NCI-H1930 (cell line): ENCODE measurements at regions not wholly inside any gene's neighbourhood (a gene's known extent, or its start where the extent isn't known, plus 50 kb on each side); places are given as distances from the start of the nearest gene placed in this dataset.
"Not testable (repeated sequence)": the region's sequence is repeated elsewhere in the genome, so short reads cannot be mapped to it uniquely, and the experiment has no call there.

Experiments used
- DNase-seq, 2 experiments: peaks; one replicate each; lab custom pipeline; 2025; lab: John Stamatoyannopoulos, UW

DNA sequence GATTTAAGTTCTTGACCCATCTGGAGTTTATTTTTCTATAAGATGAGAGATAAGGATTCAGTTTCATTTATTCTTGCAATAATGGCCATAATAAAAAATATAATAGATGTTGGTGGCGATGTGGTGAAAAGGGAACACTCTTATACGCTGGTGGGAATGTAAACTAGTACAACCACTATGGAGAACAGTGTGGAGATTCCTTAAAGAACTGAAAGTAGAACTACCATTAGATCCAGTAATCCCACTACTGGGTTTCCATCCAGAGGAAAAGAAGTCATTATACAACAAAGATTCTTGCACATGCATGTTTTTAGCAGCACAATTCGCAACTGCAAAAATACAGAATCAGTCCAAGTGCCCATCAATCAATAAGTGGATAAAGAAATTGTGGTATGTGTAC is 1040.5 kb upstream of the GYPC start:
- no peak for DNase-seq

DNA sequence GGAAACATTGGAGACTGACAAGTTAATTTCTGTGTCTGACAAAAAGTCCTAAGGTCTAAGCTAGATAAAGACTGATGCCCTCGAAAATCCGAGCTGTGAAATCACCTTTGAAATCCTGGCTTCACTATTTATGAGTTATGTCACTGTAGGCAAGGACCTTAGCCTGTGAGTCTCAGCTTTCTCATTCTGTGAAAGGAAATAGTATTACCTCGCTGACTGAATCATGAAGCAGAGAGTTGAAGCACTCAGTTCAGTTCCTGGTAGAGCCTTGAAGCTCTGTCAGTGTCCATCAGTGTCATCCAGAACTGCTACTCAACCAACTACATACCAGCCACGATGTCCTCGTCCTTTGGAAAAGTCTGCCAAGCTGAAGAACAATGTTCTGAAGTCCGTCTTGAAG is 1025.6 kb upstream of the GYPC start:
- DNase-seq, result no peak

DNA sequence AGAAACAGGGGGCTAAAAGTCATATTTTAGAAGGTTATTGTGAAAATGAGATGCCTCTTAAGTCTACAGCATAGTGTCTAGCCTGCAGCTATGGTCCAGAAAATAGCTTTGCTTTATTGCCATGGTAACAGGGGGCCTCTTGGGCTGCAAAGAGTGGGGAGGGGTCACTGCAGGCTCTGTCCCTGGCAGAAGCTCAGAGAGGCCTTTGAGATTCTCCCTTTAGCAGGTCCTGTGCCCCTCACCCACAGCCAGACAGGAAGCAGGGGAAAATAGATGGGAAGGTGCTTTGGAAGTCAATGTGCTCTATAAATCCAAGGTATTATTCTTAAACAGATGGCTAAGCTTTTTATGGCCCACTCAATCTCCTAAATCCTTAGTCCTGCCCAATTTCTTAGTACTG is 1021.3 kb upstream of the GYPC start:
- no peak for DNase-seq

DNA sequence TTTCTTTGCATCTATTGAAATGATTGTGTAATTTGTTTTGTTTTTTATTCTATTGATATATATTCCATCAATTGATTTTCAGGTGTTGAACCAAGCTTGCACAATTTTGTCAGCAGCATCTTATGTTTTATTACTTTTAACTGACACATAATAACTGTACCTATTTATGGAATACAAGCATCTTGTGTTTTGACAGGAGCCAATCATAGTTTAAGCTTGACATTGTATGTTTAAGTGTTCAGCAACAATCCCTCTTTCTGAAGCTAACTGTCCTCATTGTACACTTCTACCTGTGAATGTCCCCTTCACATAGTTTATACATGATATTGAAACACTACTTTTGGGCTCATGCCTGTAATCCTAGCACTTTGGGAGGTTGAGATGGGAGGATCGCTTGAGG is 1017.6 kb upstream of the GYPC start:
- no peak for DNase-seq

DNA sequence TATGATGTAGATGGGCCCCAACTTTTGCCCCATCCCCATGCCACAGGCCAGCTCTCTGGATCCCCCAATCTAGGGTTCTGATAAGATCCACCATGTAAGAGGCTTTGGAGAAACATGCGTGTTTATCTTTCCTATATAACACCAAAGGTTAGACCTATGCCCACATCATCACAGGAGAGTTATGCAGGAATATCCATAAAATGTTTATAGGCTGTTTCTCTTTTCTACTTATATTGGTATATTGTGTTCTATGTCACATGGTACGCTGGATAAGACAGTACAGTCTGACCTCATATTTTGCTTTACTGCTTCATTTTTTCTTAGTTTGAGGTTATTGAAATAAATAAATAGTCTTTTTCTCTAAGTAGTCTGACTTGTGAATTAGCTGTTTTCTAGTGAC is 1013.9 kb upstream of the GYPC start:
- DNase-seq, result no peak

DNA sequence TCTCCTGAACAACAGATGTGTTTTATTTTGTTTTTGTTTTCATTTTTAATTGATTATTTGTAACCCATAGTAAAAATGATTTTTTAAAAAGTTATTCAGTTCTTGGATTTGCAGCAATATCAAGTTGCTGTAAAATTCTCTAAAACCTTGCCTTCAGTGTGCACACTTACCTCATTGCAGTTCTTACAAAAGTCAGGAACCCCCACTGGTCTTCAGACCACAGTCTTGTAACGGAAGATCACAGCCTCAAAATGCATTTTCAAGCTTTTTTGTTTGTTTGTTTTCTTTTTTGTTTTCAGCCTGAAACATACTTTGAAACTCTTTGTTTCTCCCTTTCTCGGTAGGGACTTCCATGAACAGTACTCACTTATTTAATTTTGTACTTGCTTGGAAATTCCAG is 1012.8 kb upstream of the GYPC start:
- DNase-seq, result no peak

DNA sequence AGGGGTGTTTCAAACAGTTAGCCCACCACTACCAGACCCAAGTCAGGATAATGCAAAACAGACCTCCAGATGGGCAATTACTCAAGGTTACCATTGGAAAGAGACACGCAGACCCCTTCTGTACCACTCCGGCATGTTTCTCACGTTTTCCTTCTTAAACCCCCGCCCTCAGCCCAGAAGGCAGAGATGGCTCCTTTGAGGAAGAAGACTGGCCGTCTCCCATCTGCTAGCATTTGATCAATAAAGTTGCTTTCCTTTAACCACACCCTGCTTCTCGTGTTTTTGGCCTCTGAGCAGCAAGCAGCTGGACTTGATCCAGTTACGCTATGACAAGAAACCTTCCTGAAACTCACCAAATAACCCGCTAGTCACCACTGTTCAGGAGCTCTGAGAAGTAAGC is 1012.4 kb upstream of the GYPC start:
- no peak for DNase-seq

DNA sequence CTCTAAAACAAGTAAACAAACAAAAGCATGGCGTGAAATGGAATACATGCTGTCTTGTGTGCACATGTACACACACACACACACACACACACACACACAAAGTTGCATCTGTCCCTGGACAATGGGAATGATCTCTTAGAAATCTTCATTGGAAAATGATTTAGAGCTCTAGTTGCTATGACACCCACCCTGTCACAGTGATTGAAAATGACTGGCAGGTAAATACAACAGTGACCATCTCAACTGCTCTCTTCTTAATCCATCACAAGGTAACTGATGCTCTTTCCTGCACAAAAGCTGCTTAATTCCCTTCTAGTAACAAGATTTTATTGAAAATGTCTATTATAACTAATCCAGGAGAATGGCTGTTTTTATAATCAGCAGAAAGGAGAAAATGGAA is 1011.7 kb upstream of the GYPC start:
- DNase-seq, result no peak

DNA sequence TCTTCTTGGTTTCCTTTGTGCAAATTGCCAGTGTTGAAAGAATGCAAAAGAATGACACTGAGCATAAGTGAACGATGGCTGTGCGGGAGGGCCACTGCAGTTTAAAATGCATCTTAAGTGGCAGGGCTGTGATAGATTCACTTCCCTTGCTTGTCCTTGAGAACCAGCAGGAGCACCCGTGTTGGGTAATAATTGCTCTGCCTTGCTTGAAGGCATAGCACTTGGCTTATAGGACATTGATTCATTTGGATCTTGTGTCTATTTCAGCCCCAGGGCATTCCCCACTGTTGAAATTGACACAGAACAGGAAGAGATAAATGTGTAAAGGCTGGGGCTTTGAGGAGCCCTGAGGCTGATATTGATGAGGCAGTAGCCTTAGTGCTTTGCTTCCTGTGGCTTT is 1003.7 kb upstream of the GYPC start:
- no peak for DNase-seq

DNA sequence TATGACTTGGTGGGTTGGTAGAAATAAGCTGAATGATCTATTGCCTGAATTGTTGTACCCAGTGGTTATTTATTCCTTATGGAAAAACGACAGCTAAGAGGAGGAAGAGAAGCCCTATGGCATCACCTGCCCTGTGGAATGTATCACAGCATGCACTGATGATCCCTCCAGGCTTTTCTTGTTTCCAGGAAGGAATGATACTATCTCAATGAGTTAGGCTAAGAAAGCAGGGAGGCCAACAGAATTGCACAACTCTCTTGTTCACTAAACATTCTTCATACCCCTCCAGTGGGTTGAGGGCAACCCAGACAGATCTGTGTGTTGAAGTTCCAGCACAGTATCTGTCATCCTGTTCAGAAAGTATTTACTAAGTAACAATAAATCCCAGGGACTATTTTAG is 1001.7 kb upstream of the GYPC start:
- DNase-seq, result no peak

DNA sequence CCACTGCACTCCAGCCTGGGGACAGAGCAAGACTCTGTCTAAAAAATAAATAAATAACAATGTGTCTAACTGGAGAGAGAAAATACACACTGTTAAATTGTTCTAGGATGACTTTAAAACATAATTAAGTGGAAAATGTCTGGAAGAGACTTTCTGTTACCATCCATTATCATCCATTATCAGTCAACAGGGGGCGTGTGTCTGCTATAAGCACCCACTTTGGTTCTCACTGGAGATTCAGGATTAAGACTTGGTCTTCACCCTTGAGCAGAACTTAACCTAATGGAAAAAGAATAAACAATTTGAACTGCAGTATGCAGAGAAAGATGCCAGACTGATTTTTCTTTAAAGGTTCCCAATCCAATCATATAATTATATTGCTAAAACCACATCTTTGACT is 999.8 kb upstream of the GYPC start:
- no peak for DNase-seq

DNA sequence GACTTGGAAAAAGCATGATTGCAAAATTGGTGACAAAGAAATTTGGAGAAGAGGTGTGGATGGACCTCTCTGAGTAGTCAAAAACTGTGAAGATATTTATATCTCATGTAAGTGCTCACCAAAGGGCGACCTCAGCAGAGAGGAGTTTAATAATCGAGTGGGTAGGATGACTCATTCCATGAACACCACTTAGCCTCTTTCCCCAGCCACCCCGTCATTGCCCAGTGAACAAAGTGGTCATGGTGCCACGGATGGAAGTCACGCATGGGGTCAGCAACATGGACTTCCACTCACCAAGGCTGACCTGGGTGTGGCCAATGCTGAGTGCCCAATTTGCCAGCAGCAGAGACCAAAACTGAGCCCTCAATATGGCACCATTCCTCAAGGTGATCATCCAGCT is 997.4 kb upstream of the GYPC start:
- DNase-seq, result no peak

DNA sequence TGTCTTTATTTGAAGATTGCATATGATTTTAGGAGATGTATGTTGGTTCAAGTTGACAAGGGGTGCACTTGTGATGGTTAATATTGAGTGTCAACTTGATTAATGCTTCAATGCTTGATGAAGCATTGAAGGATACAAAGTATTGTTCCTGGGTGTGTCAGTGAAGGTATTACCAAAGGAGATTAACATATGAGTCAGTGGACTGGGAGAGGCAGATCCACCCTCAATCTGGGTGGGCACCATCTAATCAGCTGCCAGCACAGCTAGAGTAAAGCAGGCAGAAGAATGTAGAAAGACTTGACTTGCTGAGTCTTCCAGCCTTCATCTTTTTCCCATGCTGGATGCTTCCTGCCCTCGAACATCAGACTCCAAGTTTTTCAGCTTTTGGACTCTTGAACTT is 995.6 kb upstream of the GYPC start:
- DNase-seq, result not testable (repeated sequence)

DNA sequence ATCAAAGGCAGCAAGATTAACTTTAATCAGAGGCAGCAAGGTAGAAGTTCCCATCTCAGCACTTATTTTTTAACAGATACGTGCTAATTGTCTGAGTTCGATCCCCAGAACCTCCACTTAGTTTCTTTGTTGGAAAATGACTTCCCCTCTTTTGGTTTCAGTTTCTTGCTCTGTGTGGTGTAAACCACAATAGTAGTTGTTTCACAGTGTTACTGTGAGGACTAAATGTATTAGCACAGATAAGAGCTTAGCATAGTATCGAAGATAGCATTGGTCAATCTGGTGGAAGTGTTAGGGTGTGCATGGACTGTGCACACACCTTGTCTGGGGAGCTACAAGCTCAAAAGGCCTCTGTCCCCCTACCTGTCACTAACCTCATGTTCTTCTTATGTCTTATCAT is 988.3 kb upstream of the GYPC start:
- no peak for DNase-seq

DNA sequence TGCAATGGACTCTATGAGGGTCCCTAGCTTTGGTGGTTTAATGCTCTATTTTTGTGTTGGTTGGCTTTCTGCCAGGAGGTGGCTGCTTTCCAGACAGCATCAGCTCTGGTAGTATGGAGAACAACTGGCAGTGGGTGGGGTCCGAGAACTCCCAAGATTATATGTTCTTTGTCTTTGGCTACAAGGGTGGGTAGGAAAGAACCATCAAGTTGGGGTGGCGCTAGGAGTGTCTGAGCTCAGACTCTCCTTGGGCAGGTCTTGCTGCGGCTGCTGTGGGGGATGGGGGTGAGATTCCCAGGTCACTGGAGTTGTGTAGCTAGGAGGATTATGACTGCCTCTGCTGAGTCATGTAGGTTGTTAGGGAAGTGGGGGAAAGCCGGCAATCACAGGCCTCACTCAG is 976.1 kb upstream of the GYPC start:
- DNase-seq, result no peak

DNA sequence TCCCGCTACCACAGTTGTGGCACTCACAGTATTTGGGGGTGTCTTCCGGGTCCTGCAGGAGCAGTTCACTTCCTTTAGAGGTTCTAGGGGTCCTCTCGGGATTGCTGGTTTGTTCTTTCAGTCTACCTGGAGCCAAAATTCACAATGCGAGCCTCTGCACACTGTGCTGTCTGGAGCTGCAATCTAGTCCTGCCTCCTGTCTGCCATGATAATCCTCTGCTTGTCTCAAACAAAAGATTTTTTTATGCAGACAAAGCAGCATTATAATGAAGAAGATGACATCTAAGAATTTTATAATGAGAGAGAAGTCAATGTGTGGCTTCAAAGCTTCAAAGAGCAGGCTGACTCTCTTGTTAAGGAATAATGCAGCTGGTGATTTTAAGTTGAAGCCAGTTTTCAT is 975.1 kb upstream of the GYPC start:
- no peak for DNase-seq

DNA sequence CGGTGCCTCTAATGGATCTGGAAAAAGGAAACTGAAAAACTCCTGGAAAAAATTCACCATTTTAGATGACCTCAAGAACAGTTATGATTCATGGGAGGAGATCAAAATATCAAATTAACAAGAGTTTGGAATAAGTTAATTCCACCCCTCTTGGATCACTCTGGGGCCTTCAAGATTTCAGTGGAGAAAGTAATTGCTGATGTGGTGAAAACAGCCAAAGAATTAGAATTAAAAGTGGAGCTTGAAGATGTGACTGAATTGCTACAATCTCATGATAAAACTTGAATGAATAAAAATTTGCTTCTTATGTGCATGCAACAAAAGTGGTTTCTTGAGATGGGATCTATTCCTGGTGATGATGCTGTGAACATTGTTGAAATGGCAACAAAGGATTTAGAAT is 974.4 kb upstream of the GYPC start:
- DNase-seq, result no peak

DNA sequence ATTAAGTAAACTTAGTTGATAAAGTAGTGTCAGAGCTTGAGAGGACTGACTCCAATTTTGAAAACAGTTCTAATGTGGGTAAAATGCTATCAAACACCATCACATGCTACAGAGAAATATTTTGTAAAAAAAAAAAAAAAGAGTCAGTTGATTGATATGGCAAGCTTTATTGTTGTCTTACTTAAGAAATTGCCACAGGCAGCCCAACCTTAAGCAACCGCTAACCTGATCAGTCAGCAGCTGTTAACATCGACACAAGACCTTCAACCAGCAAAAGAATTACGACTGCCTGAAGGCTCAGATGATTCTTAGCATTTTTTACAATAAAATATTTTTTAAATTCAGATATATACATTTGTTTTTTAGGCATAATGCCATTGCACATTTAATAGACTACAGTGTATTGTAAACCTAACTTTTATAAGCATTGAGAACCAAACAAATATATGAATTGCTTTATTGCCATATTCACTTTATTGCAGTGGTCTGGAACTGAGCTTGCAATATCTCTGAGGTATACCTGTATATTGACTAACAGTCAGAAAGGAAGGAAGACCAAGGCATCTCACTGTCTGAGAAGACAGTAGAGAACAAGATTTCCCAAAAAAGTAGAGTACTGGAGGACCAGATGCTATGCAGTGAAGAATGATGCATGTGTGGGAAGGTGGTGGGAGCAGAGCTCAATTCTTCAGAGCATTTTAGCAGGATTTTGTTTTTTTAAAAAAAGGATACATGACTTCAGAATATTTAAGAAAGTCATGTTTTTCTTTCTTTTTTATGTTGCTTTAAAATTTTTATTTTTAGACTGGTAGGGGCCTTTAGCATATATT is 973.8 kb upstream of the GYPC start:
- DNase-seq, result no peak

DNA sequence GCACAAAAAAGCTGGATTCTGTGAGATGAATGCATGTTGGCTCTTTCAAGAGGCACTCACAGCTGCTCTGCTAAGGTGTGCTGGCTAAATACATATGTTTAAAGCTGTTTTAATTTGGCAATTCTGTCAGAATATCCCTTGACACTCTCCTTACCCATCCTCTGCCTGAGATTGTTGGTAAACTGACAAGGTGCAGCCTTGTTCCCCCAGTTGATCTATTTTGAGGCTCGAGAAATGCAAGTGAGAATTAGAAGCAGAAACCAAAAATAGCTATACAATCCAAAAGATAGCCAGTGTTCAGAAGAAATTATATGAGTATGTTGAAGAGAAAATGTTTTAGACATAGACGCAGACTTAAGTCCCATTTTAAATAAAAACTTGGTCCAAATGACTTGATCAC is 971.7 kb upstream of the GYPC start:
- no peak for DNase-seq

DNA sequence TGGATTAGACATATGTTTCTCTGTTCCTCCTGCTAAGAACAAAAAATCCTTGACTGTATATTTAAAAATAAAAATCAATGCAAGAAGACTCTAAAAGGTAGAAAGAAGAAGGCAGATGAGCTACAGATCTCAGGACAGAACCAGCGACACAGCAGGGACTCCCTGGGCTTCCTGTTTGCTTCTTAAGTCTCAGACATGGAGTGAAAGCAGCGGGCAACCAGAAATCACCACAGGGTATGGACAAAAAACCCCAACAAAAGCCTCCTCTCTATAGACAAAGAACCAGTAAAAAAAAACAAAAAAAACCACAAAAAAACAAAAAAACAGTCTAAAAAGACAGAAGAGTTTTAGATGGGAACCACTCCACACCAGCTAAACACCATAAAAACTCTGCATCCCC is 971.0 kb upstream of the GYPC start:
- DNase-seq, result no peak

DNA sequence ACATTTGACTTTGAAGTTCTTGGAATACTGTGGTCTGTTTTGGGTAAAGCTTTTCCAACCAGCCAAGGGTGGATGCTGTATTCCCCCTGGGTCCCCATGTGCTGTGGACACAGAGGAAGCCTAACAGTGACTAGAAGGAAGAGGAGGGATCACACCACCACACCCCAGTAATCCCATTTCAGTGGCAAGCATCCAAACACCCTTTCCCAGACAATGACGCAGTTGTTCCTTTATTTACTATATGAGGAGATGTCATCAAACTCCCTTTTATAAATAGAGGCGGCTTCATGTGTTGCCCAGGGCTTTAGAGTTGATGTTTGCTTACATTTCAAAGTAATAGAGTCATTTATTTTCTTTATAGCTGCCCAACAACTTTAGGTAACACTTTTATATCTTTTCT is 959.4 kb upstream of the GYPC start:
- DNase-seq, result peak in 1 of 2 experiments; percentile 32

DNA sequence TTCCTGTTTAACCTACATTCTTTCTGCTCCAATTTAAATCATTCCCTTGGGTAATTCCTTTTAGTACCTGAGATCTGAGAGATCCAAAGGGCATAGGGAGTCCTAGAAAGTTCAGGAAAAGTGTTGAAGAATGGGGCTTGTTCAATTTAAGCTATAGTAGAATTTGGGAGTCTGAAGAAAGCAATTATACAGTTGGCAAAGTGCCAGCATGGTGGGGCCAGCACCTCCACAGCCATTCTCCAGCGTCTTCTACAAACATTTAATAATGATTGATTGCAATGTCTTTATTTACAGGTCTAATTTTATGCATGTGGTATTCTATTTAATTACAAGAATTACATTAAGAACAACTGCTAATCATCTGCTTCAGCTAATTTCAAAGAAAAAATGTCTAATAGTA is 957.7 kb upstream of the GYPC start:
- peak in 1 of 2 experiments; percentile 1 for DNase-seq

DNA sequence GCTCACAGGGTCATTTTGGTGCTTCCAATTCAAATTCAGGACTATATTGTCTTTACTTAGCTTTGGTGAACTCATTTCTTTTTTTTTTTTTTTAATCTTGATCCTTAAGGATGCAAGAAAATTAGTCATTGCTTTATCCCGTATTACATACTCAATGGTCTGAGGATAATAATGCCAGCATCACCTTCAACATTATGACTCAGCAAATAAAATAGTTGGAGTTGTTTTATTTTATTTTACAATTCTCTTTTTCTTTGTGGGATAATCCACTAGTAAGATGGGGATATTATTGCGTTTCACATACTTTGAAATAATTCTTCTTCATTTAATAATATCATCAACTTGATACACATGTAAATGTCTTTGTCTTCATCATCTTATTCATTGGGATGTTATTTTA is 954.9 kb upstream of the GYPC start:
- DNase-seq, result no peak

DNA sequence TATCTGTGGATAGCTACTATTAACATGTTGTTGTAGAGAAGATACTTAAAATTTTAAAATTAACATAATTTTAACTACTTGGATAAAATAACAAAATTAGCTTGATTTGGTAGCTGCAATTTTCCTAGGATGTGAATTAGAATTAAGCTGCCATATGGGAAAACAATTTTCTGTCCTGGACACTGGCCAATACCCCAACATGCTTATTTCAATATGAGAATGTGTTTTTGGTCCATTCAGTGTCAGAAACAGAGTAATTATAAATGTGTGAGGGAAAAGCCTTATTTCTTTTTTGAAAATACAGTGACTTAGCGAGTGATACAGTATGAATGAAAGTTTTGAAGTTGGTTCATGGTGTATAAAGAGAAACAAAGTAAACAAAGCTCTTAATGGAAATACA is 948.3 kb upstream of the GYPC start:
- no peak for DNase-seq

DNA sequence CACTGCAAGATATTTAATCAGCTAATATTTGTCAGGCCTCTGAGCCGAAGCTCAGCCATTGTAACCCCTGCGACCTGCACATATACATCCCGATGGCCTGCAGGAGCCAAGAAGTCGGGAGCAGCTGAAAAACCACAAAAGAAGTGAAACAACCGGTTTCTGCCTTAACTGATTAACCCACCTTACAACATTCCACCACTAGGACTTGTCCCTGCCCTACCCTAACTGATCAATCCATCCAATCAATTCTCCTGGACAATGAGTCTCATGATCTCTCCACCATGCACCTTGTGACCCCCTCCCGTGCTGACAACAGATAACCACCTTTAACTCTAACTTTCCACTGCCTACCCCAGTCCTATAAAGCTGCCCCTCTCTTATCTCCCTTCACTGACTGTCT is 945.4 kb upstream of the GYPC start:
- no peak for DNase-seq
